ENCODE measurements at regions not wholly inside any gene's neighbourhood (a gene's known extent, or its start where the extent isn't known, plus 50 kb on each side); places are given as distances from the start of the nearest gene placed in this dataset.

- no peak for DNase-seq
Observed at GRCh38 chr2:43171789-43172188, 54.6 kb downstream of the ZFP36L2 start.

- DNase-seq = no peak
Observed at GRCh38 chr2:43170405-43171105, 55.9 kb downstream of the ZFP36L2 start.

GRCh38 chr2:43169987-43170386, 56.4 kb downstream of the ZFP36L2 start:
- peak; percentile 68 for DNase-seq

GRCh38 chr2:43169099-43169945, 57.1 kb downstream of the ZFP36L2 start:
- DNase-seq = no peak

GRCh38 chr2:43168016-43168369, 58.4 kb downstream of the ZFP36L2 start:
- no peak for DNase-seq

- DNase-seq = no peak
Observed at GRCh38 chr2:43165378-43166069, 60.9 kb downstream of the ZFP36L2 start.

- no peak for DNase-seq
Observed at GRCh38 chr2:43164686-43165085, 61.7 kb downstream of the ZFP36L2 start.

- no peak for DNase-seq
Observed at GRCh38 chr2:43163584-43164270, 62.7 kb downstream of the ZFP36L2 start.

GRCh38 chr2:43162511-43162776, 64.0 kb downstream of the ZFP36L2 start:
- no peak for DNase-seq

- no peak for DNase-seq
Observed at GRCh38 chr2:43161650-43162510, 64.5 kb downstream of the ZFP36L2 start.

- no peak for DNase-seq
Observed at GRCh38 chr2:43160778-43161177, 65.6 kb downstream of the ZFP36L2 start.

- DNase-seq = no peak
Observed at GRCh38 chr2:43159797-43160196, 66.6 kb downstream of the ZFP36L2 start.

GRCh38 chr2:43158259-43158880, 68.0 kb downstream of the ZFP36L2 start:
- peak; percentile 60 for DNase-seq

- DNase-seq = no peak
Observed at GRCh38 chr2:43157506-43158246, 68.7 kb downstream of the ZFP36L2 start.

- DNase-seq = no peak
Observed at GRCh38 chr2:43155851-43156411, 70.5 kb downstream of the ZFP36L2 start.

GRCh38 chr2:43154685-43155084, 71.7 kb downstream of the ZFP36L2 start:
- no peak for DNase-seq

- no peak for DNase-seq
Observed at GRCh38 chr2:43152741-43153647, 73.4 kb downstream of the ZFP36L2 start.

GRCh38 chr2:43152186-43152585, 74.2 kb downstream of the ZFP36L2 start:
- DNase-seq = no peak

- no peak for DNase-seq
Observed at GRCh38 chr2:43149482-43150107, 76.8 kb downstream of the ZFP36L2 start.
